ENCODE measurements at regions not wholly inside any gene's neighbourhood (a gene's known extent, or its start where the extent isn't known, plus 50 kb on each side); places are given as distances from the start of the nearest gene placed in this dataset.

- TF ChIP-seq CTCF (IDR thresholded peaks at IDR 0.05), result no peak
- ChIA-PET CTCF (interaction anchor here (1.3 kb wide), 1 partner anchor 9 kb away, joined by 3 read pairs; no protein-coding TSS in a partner anchor), POLR2A (no interaction called here)
- H3K27me3 Mint-ChIP-seq, result no peaks in the 10 kb centered on the region
- no peaks in the 10 kb centered on the region for H3K9me3 Mint-ChIP-seq
- no peaks in the 10 kb centered on the region for H3K9me3 ChIP-seq (ENCODE audit: control insufficient read depth in 1 of 2, insufficient read depth in 1 of 2, low read length in 2 of 2)
- H3K4me3 Mint-ChIP-seq, result no peak overlapping the region
- ATAC-seq (ENCODE audit: poor library complexity), result no peak
- H3K27ac Mint-ChIP-seq, result no peak overlapping the region
- no peaks in the 10 kb centered on the region for H3K27me3 ChIP-seq (ENCODE audit: control insufficient read depth in 1 of 2, insufficient read depth in 2 of 2, low read length in 2 of 2)
- no peaks in the 10 kb centered on the region for H3K4me1 Mint-ChIP-seq (ENCODE audit: low read depth)
- H3K4me1 ChIP-seq (ENCODE audit: insufficient read depth, low read length), result no peaks in the 10 kb centered on the region
- H3K36me3 Mint-ChIP-seq (ENCODE audit: low read depth), result no peaks in the 10 kb centered on the region
- no peaks in the 10 kb centered on the region for H3K36me3 ChIP-seq (ENCODE audit: insufficient read depth, low read length)
- intact Hi-C loops (cut with DNase I, micrococcal nuclease), result no loop called here
- H3K4me3 ChIP-seq (ENCODE audit: low read length), result no peak overlapping the region
- no peak for DNase-seq
- no peak overlapping the region for H3K27ac ChIP-seq (ENCODE audit: low read depth in 1 of 2, low read length in 2 of 2)
These were observed 115.3 kb upstream of the ARX start for GRCh38 chrX:25131055-25131454.

GRCh38 chrX:25130619-25131018, 114.9 kb upstream of the ARX start:
- Histone ChIP-seq H3K9me3 (ENCODE audit: control insufficient read depth in 1 of 2, insufficient read depth in 1 of 2, low read length in 2 of 2) (no peaks in the 10 kb centered on the region), H3K27ac (ENCODE audit: low read depth in 1 of 2, low read length in 2 of 2) (no peak overlapping the region), H3K27me3 (ENCODE audit: control insufficient read depth in 1 of 2, insufficient read depth in 2 of 2, low read length in 2 of 2) (no peaks in the 10 kb centered on the region), H3K4me3 (ENCODE audit: low read length) (no peak overlapping the region), H3K36me3 (ENCODE audit: insufficient read depth, low read length) (no peaks in the 10 kb centered on the region), H3K4me1 (ENCODE audit: insufficient read depth, low read length) (no peaks in the 10 kb centered on the region)
- Mint-ChIP-seq H3K4me3 (no peak overlapping the region), H3K27ac (no peak overlapping the region), H3K36me3 (ENCODE audit: low read depth) (no peaks in the 10 kb centered on the region), H3K4me1 (ENCODE audit: low read depth) (no peaks in the 10 kb centered on the region), H3K9me3 (no peaks in the 10 kb centered on the region), H3K27me3 (no peaks in the 10 kb centered on the region)
- ChIA-PET POLR2A (no interaction called here), CTCF (interaction anchor here (1.3 kb wide), 1 partner anchor 8 kb away, joined by 3 read pairs; no protein-coding TSS in a partner anchor)
- no peak for TF ChIP-seq CTCF (IDR thresholded peaks at IDR 0.05)
- ATAC-seq (ENCODE audit: poor library complexity) (no peak), DNase-seq (no peak)
- intact Hi-C loops (cut with DNase I, micrococcal nuclease), result no loop called here

- Mint-ChIP-seq H3K27ac (no peak overlapping the region), H3K27me3 (no peaks in the 10 kb centered on the region), H3K36me3 (ENCODE audit: low read depth) (no peaks in the 10 kb centered on the region), H3K9me3 (no peaks in the 10 kb centered on the region), H3K4me3 (no peak overlapping the region), H3K4me1 (ENCODE audit: low read depth) (no peaks in the 10 kb centered on the region)
- H3K36me3 ChIP-seq (ENCODE audit: insufficient read depth, low read length), result no peaks in the 10 kb centered on the region
- H3K27ac ChIP-seq (ENCODE audit: low read depth in 1 of 2, low read length in 2 of 2), result no peak overlapping the region
- TF ChIP-seq CTCF (IDR thresholded peaks at IDR 0.05), result no peak
- CTCF ChIA-PET, result no interaction called here
- DNase-seq (no peak), ATAC-seq (ENCODE audit: poor library complexity) (no peak)
- H3K27me3 ChIP-seq (ENCODE audit: control insufficient read depth in 1 of 2, insufficient read depth in 2 of 2, low read length in 2 of 2), result no peaks in the 10 kb centered on the region
- H3K4me1 ChIP-seq (ENCODE audit: insufficient read depth, low read length), result no peaks in the 10 kb centered on the region
- intact Hi-C loops (cut with DNase I, micrococcal nuclease), result no loop called here
- POLR2A ChIA-PET, result no interaction called here
- no peak overlapping the region for H3K4me3 ChIP-seq (ENCODE audit: low read length)
- no peaks in the 10 kb centered on the region for H3K9me3 ChIP-seq (ENCODE audit: control insufficient read depth in 1 of 2, insufficient read depth in 1 of 2, low read length in 2 of 2)
These were observed 109.7 kb upstream of the ARX start for GRCh38 chrX:25125483-25125882.

Data from CD4-positive, alpha-beta T cell (primary cell).